Type B pancreatic cell (in vitro differentiated cells): ENCODE measurements at regions not wholly inside any gene's neighbourhood (a gene's known extent, or its start where the extent isn't known, plus 50 kb on each side); places are given as distances from the start of the nearest gene placed in this dataset.

Experiments
- DNase-seq: peaks from one replicate; pipeline ENCODE4 v3.0.0; 2021; ENCODE audit warnings: mixed read lengths; ENCODE audit not compliant: unreplicated experiment; ENCODE audit errors: extremely low spot score
- H3K27ac Mint-ChIP-seq: 2 replicates; pipeline ENCODE4 v1.8.0; 2021; ENCODE audit warnings: mild to moderate bottlenecking, mixed read lengths
- H3K27me3 Mint-ChIP-seq: 2 replicates; pipeline ENCODE4 v1.8.0; 2021; ENCODE audit warnings: mixed read lengths
- H3K36me3 Mint-ChIP-seq: 2 replicates; pipeline ENCODE4 v1.8.0; 2021; ENCODE audit warnings: mixed read lengths
- H3K4me1 Mint-ChIP-seq: one replicate; pipeline ENCODE4 v1.8.0; 2021; ENCODE audit warnings: mixed read lengths; ENCODE audit not compliant: unreplicated experiment
- H3K4me3 Mint-ChIP-seq: 2 replicates; pipeline ENCODE4 v1.8.0; 2021; ENCODE audit warnings: mild to moderate bottlenecking, mixed read lengths
- H3K9me3 Mint-ChIP-seq: 2 replicates; pipeline ENCODE4 v1.8.0; 2021; ENCODE audit warnings: mixed read lengths
- TF ChIP-seq, protein P1 (sequence below): fragments of 200-600 bp; sonication (generic); conservative IDR thresholded peaks from 2 replicates; pipeline ENCODE4 v1.5.0; 2021; ENCODE audit warnings: antibody characterized with exemption, mild to moderate bottlenecking

DNA sequence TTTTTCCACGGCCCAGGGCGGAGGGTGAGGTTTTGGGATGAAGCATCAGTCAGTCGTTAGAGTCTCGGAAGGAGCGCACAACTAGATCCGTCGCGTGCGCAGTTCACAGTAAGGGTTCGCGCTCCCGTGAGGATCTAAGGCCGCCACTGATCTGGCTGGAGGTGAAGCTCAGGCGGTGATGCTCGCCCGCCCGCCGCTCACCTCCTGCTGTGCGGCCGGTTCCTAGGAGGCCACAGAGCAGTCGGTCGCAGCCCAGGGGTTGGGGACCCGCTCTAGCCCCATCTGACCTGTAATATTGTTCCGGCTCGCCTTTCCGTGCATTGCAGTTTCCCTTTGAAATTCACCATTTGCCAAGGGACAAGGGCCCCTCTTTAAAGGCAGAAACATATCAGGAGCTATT is 244.7 kb downstream of the TFAP2C start:
- no peak for DNase-seq
- peaks cover 10% of the 10 kb centered on the region for H3K4me1 Mint-ChIP-seq
- no peak overlapping the region for H3K4me3 Mint-ChIP-seq
- peaks cover 3% of the 10 kb centered on the region for H3K27me3 Mint-ChIP-seq
- H3K36me3 Mint-ChIP-seq = no peaks in the 10 kb centered on the region
- peak overlapping the region; percentile 51 for H3K27ac Mint-ChIP-seq
- TF ChIP-seq, protein P1, sequence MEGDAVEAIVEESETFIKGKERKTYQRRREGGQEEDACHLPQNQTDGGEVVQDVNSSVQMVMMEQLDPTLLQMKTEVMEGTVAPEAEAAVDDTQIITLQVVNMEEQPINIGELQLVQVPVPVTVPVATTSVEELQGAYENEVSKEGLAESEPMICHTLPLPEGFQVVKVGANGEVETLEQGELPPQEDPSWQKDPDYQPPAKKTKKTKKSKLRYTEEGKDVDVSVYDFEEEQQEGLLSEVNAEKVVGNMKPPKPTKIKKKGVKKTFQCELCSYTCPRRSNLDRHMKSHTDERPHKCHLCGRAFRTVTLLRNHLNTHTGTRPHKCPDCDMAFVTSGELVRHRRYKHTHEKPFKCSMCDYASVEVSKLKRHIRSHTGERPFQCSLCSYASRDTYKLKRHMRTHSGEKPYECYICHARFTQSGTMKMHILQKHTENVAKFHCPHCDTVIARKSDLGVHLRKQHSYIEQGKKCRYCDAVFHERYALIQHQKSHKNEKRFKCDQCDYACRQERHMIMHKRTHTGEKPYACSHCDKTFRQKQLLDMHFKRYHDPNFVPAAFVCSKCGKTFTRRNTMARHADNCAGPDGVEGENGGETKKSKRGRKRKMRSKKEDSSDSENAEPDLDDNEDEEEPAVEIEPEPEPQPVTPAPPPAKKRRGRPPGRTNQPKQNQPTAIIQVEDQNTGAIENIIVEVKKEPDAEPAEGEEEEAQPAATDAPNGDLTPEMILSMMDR = no peak
- peaks cover under 1% of the 10 kb centered on the region for H3K9me3 Mint-ChIP-seq

DNA sequence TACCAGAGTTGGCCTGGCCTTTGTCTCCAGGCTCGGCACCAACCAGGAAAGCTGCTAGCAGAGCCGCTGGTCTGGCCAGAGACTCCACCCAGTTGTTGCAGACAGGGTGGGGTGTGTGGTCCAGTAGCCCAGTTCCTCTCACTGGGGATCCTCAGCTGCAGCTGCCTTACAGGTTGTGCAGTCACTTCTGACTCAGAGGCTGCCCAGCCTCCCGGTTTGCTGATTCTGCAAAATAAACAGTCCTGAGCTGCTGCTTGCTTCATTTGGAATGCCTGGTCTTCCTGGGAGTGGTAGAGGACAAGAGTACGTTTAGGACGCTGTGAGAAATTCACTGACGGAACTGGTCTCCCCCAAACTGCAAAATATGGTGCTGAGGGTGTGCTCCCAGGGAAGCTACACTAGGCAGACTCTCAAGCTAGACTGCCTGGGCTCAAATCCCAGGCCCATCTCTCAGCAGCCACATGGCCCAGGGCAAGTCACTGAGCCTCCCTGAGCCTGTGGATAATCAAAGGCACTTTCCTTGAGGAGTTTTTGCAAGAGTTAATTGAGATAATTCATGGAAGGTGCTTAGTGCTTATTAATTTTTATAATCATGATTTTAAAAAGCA is 246.1 kb downstream of the TFAP2C start:
- Mint-ChIP-seq H3K9me3 (no peaks in the 10 kb centered on the region), H3K27me3 (peaks cover 3% of the 10 kb centered on the region), H3K36me3 (no peaks in the 10 kb centered on the region), H3K4me1 (peaks cover 12% of the 10 kb centered on the region), H3K4me3 (no peak overlapping the region), H3K27ac (peak overlapping the region; percentile 76)
- TF ChIP-seq, protein P1 = no peak
- DNase-seq = no peak

DNA sequence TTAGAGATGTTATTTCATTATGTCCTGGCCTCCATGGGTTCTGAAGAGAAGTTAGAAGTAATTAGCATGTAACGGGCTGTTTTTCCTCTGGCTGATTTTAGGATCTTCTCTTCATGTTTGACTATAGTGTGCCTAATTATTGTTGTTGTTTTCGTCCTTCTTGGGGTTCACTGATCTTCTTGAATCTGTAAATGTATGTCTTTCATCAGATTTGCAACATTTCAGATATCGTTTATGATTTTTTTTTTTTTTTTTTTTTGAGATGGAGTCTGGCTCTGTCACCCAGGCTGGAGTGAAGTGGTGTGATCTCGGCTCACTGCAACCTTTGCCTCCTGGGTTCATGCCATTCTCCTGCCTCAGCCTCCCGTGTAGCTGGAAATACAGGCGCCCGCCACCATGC is 246.7 kb downstream of the TFAP2C start:
- Mint-ChIP-seq H3K27ac (no peak overlapping the region), H3K36me3 (no peaks in the 10 kb centered on the region), H3K9me3 (no peaks in the 10 kb centered on the region), H3K4me3 (no peak overlapping the region), H3K4me1 (peaks cover 15% of the 10 kb centered on the region), H3K27me3 (peaks cover 3% of the 10 kb centered on the region)
- TF ChIP-seq, protein P1 = no peak
- DNase-seq = no peak

DNA sequence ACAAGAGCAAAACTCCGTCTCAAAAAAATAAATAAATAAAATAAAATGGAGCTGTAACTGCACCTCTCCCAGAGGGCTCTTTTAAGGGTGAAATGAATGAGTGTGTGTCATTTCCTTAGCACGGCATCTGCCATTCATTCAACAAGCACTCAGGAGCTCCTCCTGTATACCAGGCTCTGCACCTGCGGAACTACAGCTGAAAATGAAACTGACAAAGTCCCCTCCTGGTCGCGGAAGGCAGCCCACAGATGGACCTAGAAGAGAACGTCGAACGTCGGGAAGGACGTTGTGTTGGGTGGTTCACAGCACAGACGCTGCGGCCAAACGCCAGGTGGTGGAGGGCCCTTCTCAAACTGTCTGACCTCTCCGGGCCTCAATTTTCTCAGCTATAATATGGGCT is 256.4 kb downstream of the TFAP2C start:
- H3K36me3 Mint-ChIP-seq = no peaks in the 10 kb centered on the region
- TF ChIP-seq, protein P1 = no peak
- no peak for DNase-seq
- H3K4me1 Mint-ChIP-seq = peaks cover 3% of the 10 kb centered on the region
- no peak overlapping the region for H3K27ac Mint-ChIP-seq
- no peaks in the 10 kb centered on the region for H3K27me3 Mint-ChIP-seq
- H3K9me3 Mint-ChIP-seq = peaks cover 3% of the 10 kb centered on the region
- H3K4me3 Mint-ChIP-seq = no peak overlapping the region

DNA sequence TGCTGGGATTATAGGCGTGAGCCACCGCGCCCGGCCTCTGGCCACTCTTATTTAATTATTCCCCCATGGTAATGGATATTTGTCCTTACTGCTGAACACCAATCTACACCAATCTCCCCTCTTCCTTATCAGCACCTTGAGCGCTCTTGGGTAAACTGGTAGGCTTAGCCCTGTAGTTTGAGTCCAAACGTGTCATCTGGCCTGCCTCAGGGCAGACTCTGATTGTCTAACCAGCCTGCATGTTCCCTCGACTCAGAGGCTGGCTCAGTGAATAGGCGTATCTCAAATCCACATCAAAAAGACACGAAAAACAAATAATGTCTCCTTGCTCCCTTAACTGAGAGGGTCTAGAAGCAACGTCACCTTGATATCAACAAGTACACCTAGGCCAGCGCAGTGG is 260.9 kb downstream of the TFAP2C start:
- DNase-seq = no peak
- H3K27me3 Mint-ChIP-seq = no peaks in the 10 kb centered on the region
- H3K4me1 Mint-ChIP-seq = peaks cover 15% of the 10 kb centered on the region
- TF ChIP-seq, protein P1 = no peak
- no peak overlapping the region for H3K4me3 Mint-ChIP-seq
- no peaks in the 10 kb centered on the region for H3K36me3 Mint-ChIP-seq
- H3K27ac Mint-ChIP-seq = no peak overlapping the region
- H3K9me3 Mint-ChIP-seq = no peaks in the 10 kb centered on the region
